ENCODE measurements at regions not wholly inside any gene's neighbourhood (a gene's known extent, or its start where the extent isn't known, plus 50 kb on each side); places are given as distances from the start of the nearest gene placed in this dataset.

DNA sequence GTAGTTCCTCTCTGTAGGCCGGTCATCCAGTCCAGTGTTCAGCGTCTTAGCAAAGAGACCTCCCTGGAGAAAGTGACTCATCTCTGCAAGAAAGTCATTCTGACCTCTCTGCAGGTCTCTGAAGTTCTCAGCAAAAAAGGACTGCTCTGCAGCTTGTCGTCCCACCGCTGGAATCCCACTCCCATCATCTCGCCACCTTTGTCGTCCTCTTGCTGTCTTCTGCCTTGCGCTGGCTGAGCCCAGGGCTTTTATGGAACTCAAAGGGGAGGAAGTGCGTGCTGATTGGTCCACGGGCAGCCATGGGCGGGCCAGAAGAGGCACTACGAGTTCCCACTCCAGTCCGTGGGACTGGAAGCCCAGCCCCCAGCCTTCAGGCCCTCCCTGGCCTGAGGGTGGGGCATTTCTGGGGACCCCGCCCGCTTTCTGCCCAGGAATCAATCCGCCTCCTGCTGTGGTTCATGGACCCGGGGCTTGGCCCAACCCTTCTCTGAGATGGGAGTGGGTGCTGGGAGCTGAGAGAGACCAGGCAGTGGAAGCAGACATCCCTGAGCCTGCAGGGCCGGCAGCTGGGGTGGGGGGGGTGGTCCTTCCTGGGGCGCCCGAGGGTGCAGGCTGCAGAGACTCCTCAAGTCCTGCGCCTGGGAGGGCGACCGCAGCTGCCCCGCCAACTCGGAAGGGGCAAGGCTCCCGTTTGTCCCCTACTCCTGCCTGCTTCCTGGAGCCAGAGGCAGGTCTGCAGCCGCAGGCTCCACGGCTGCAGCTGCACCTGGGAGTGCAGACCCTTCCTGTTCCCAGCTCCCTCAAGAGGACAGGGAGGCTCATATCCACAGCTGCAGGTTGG lies 660.7 kb upstream of the RAB6C start:
- DNase-seq (ENCODE audit: low read depth) = no peak

DNA sequence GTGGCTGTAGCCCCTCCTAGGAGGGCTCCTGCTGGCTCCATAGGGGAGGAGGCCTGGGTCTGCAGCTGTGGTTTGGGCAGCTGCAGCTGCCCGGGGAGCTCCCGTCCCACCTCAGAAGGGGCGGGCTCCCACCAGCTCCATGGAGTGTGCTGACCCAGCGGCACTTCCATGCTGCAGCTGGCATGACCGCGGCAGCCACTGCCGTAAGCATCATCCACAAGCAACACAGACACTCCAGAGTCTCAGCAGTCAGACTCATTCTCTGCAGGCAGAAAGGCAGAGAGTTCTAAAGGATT lies 660.1 kb upstream of the RAB6C start:
- no peak for DNase-seq (ENCODE audit: low read depth)

DNA sequence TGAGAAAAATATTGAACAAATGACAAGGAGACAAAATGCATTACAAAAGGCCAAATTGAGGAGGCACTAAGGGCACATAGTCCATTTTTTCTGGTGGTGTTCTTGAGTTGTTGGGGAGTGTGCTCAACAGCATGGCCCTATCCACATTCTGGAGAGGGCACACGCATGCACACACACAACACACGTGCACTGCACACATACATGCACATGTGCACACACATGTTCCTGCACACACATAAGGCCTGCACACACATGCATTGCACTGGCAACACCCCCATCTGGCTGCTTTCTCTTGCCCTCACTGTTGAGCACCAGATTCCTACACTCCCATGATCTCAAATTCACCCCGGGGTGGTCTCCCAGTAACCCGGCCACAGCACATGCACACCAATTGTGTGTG lies 659.2 kb upstream of the RAB6C start:
- DNase-seq (ENCODE audit: low read depth) = no peak

DNA sequence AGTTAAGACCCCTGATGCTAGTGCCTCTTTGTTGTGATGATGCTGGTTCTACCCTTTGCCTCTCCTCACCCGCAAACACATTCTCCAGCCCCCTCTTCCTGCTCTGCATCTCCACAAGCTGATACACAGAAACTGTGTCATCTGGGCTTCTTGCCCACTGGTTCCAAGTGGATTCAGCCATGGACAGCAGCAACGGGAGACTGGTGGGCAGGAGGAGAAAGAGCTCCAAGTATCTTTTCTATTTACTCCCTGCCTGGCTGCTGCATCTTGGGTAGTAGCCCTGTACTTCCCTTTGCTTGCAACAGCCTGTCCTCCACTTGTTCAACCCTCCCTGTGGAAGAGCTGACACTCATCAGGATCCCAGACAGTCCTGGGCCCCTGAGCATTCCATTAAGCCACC lies 655.1 kb upstream of the RAB6C start:
- no peak for DNase-seq (ENCODE audit: low read depth)

DNA sequence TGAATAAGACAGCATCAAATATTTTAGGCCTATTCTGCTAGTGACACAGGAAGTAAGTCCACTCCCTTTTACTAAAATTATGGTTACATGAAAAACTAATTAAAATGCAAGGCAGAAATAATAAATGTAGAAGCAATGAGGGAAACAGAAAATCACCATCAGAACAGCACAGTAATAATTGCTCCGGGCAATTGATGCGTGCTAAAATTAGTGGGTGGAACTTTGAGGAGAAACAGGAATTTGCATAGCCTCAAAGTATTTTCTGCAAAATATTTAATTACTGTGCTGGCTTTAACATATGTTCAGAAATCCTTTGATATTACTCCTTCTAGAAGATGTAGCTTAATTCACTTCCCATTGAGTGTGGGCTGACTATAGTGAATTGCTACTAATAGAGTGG lies 654.3 kb upstream of the RAB6C start:
- DNase-seq (ENCODE audit: low read depth) = no peak

DNA sequence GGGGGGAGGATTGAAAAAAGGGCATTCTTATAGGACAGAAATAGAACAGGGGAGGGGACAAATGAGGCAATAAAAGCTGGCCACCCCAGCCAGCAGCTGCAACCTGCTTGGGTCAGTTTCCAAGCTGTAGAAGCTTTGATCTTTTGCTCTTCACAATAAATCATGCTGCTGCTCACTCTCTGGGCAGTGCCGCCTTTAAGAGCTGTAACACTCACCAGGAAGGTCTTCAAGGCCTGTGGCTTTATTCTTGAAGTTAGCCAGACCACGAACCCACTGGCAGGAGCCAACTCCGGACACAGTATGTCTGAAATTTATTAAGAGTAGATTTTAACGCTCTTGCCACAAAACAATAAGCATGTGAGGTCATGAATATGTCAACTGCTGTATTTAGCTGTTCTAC lies 649.9 kb upstream of the RAB6C start:
- no peak for DNase-seq (ENCODE audit: low read depth)

DNA sequence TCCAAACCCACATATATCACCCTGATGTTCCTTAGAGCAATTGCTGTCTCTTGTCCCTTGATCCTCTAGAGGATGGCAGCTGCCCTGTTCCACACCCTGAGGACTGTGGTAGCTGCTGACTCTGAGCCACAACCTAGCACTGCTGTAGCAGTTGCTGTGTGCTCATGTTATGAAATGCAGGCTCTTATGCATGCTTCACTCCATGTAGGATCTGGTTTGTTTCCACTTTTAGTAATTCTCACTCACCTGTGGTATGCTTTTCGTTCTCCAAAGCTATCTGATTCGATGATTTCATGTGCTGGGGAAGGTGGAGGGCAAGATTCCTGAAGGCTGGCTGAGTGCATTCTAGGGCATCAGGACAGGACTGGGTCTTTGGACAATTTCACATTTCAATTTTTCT lies 649.0 kb upstream of the RAB6C start:
- no peak for DNase-seq (ENCODE audit: low read depth)

DNA sequence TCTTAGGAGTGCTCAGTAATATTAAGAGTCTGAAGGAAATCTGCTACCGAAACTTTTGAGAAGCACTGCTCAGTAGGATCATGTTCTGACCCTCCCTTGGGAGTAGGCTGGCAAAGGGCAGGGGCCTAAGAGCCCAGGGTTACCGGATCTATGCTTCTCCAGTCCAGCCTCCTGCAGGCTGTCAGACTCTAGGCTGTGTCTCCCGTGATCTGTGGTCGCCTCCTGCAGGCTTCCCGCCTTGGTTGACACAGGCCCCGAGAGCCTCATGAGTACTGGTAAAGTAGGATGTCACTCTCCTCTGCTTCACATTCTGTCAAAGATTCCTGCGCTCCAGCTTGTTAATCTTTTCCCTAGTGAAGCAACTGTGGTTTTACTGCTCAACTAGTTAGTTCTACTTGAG lies 647.8 kb upstream of the RAB6C start:
- DNase-seq (ENCODE audit: low read depth) = no peak

DNA sequence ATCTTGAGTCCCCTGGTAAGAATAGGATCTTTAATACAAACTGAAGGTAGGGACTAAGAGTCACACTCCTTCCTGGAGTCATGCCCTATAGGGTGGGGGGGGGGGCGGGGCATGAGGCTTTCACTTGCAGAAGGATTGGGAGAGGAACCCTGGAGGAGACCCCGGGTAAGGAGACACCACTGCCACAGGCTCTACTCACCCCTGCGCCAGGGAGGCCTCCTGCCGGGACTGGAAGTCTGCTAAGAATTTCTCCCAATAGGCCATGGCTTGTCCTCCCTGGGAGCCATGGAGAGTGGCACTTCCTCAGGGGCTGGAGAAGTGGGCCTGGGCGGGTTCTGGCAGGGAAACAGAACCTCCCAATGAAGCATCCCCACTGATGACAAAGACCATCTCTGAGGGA lies 645.3 kb upstream of the RAB6C start:
- no peak for DNase-seq (ENCODE audit: low read depth)

DNA sequence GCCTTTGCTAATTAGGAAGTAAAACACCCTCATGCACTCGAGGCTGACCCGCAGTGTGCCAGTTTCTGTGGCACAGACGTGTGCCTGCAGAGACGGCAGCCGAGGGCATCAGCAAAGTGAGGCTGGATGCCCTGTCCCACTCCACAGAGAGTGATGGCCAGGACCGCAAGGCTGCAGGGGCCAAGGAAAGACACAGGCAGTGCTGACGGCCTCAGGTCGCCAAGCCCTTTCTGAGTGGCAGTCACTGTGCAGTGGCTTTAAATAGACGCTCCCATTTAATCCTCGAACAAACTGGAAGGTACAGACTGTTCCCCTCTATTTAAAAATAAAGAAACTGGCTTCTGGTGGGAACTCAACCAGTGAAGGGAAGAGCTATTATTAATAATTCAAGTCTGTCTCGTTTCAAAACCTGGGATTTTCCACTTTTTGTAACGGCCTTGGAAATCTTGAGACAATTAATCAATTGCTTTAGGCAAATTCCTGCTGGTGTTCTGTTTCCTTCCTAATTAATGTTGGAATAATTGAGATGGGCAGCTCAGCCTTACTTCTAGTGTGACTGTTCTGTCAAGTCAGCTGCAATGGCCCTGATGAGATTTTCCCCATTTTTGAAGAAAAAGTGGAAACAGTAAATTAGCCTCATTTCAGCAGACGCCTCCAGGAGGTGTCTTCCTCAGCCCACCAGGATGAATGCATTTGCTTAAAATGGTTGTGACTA lies 644.6 kb upstream of the RAB6C start:
- no peak for DNase-seq (ENCODE audit: low read depth)

DNA sequence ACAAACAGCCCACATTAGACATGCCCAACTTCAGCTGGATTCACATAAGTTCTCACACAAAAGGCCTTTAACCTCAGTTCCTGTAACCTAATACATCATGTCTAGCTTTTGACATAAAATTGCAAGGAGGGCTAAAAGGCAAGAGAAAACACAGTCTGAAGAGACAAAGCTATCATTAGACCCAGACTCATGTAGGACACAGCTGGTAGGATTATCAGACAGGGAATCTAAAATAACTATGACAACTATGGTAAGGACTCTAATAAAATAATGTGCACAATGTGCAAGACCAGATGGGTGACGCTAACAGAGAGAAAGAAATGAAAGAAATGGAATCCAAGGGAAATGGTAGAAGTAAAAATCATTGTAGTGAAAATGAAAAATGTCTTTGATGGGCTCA lies 643.2 kb upstream of the RAB6C start:
- no peak for DNase-seq (ENCODE audit: low read depth)

DNA sequence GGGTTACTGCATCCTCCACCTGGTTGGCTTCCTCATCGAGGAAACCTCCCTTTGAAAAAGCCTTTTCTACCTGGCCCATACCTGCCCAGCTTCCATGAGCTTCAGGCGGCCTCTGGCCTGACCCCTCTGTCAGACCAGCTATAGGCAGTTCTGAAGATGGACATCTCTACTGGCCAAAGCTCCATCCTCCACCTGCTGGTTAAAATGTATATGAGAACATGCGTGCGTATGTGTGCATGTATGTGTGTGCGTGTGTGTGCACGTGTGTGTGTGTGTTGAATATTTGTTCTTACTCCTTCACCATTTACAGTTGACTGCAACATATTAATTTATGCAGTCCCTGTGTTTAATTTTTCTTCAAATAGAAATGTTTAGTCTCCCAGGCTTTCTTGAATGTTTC lies 642.4 kb upstream of the RAB6C start:
- no peak for DNase-seq (ENCODE audit: low read depth)

DNA sequence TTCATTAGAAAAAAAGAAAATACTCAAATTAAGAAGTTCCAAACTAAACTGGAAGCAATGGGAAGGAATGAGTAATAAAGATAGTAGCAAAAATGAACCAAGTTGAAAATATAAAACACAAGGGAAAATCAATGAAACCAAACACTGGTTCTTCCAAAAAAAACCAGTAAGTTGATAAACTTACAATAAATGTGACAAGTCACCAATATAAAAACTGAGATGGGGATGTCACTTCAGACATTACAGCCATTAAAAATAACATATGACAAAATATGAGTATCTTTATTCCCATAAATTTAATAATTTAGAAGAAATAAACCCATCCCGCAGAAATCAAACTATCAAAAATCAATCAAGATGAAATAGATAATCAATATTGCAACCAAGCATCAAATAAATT lies 633.9 kb upstream of the RAB6C start:
- no peak for DNase-seq (ENCODE audit: low read depth)

DNA sequence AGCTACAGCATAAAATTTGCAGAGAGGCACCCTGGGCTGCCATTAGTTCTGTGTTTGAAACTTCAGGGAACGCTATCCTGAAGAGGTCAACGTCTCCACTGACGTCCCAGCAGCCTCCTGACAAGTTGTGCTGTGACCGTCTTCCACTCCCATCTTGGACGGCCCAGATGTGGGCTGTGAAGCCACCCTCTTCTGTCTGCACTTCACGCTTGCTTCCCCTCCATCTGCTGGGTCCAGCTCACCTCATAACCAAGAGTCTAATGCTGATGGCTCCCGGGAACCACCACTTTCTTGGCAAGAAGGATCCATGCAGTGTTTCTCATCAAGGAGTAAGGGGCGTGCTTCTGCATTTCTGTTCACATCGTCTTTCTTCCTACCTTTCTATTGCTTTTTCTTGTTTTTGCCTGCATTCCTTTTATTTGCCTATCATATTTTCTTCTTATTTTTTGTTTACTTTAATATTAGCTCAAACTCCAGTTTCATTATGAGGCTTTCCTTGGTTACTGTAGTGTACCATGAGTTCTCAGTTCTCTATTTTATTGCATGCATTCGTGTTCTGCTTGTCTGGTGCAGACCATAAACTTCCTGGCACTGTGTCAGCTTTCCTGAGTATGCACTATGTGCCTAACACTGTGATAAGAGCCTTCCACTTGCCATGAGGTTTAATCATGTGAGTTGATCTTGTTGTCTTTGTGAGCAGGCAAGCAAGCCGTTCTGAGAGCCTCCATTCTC lies 631.8 kb upstream of the RAB6C start:
- DNase-seq (ENCODE audit: low read depth) = no peak

DNA sequence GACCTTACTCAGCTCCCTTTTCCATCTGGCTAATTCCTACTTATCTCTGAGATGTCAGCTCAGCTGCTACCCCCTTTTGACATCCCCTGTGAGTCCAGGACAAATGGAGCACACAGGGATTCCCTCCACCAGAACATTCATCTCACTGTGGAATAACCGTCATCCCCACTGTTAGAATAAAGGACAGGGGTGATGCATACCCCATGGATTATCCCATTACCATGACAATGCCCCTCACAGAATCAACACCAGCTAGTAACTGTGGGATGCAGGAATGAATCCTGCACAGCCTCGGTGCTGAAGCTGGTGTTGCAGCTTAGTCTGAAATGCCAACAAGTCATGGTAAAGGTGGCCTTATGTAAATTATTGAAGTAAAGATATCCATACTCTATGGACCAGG lies 624.8 kb upstream of the RAB6C start:
- DNase-seq (ENCODE audit: low read depth) = no peak

DNA sequence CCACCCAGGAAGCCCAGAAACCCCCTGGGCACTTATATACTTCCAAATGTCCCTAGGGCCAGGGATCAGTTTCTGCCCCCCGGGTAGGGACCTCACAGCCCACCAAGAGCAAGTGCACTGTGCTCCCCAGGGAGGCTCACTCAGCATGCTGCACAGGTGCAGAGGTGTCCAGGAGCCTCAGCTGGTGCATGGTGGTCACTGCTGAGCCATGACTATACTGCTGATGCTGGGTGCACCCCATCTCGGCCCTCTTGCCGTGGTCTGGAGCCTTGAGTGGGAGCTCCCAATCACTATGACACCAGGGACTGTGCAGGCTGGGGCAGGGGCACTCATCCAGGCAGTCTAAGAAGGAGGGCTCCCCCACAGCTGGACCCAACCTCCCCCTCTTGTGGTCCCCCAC lies 617.8 kb upstream of the RAB6C start:
- DNase-seq (ENCODE audit: low read depth) = no peak

DNA sequence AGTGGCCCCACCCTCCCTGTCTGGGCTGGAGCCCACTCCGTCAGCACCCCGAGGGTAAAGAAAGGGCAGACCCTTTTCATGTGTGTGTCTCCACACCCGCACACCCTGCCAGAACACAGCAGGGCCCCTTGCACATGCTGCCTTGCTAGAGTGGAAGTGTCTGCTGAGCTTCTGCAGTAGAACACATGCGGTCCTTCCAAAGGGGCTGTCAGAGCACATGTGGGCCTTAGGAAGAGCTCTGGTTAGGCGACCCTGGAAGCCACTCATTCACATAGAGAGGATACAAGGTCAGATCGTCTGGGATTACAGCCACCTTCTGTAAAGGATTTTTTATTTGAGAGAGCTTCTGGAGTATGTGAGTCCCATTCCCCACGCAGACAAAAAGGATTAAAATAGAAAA lies 613.2 kb upstream of the RAB6C start:
- no peak for DNase-seq (ENCODE audit: low read depth)

DNA sequence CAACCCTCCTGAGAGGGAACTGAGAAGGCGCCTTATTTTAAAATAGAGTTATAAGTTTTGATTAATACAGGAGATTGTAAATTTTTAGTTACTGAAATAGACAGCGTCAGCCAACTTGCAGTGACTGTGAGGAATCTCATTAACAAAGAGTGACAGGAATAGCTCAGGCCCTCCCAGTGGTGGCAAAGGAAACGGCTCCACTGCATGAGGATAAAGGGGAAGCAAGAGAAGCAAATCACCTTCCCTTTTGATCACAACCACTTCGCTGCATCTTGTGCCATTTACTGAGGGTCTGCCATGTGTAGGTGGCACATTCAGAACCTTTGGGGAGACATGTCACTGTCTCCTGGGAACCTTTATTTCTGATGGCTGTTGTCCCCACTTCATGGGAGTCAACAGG lies 612.4 kb upstream of the RAB6C start:
- no peak for DNase-seq (ENCODE audit: low read depth)

DNA sequence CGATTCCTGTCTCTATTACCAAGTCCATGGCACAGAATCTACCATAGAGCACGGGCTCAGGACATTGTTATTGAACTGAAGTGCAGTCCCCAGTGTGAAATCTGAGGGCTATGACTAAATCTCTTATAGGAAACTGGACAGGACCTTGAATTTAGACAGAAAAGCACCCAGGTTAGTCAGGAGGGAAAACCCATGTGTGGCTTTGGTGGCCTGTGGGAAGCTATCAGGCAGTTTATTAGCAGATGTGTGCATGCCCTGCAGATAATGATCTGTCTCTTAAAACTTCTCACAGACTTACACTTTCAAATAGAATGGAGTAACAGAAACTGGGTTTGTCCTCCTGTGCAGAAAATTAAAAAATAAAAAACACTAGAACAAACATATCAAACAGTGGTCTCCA lies 610.0 kb upstream of the RAB6C start:
- no peak for DNase-seq (ENCODE audit: low read depth)

DNA sequence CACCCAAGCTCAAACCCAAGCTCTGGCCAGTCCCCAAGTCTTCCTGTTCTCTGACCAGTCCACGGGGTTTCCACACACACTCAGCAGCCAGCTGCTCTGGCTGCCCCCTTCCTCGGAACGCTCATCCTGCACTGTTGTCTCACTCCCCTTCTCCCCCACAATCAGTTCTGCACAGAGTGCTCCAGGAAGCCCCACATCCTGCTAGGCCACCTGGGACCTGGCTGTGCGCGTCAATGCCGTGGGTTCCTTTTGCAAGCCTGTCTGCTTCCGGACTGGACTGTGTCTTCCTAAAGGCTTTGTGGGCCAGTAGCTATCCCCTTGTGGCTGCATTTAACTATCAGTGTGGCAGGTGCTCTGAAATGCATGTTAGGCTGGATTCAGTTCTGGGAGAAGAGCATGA lies 605.0 kb upstream of the RAB6C start:
- no peak for DNase-seq (ENCODE audit: low read depth)

DNA sequence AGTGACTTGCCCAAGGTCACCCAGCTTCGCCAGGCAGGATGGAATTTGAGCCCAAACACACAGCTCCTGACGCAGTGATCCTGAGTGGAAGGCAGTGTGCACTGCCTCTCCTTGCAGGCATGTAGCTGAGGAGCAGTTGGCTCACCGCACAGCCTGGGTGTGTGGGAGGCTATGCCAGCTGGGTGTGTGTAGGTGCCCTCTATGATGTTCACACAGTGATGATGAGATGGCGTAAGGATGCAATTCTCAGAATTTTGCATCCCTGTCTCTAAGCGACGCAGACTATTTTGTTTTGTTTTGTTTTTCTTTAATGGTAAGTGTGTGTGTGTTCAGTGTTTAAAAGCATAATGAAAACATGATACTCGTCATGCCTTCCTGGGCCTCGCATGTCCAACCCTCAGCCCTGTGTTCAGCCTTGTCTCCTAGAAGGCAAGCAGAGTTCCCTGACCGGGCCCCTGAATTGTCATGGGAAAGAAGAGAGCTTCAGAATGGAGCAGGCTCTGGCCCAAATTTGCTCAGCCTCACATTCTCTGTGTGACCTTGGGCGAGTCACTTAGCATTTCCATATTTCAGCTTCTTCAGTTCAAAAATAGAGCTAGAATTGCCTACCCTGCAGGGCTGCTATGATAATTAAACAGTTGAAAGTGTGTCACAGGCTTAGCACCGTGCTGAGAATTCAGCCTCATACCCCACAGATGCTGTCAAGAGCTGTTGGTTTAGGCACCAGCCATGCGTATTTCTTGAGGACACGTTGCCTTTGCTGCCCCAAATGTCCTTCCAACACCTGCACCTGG lies 603.6 kb upstream of the RAB6C start:
- no peak for DNase-seq (ENCODE audit: low read depth)

DNA sequence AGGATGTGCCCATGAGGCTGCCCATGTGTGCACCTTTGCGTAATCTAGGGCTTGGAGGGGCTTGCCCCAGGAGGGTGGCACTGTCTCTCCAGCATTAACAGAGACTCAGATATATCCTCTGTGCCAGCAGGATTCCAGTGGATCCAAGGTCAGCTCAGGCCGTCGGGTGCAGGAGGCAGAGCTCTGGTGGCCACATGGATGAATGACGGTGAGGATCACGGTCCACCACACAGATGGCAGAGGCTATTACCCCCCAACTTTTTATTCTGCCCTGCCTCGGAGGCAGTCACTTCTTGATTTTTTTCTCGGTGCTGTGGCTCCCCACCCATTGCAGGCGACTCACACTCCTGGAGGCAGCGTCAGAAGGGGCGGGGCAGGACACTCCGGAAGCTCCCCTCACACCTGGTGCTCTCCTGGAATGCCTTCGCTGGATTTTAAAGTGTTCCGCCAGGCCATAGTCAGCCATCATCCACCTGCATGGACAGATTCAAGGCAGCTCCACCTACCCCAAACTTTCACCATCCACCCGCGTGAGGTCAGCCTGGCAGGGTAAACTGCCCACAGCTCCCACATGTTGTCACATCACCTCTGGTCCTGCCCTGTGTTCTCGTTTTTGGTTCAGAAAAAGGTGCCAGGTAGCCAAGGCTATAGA lies 602.9 kb upstream of the RAB6C start:
- DNase-seq (ENCODE audit: low read depth) = no peak
